ENCODE measurements at regions not wholly inside any gene's neighbourhood (a gene's known extent, or its start where the extent isn't known, plus 50 kb on each side); places are given as distances from the start of the nearest gene placed in this dataset.
A peak's percentile ranks its signal among the peaks of the same experiment; 100 is the strongest.

DNA sequence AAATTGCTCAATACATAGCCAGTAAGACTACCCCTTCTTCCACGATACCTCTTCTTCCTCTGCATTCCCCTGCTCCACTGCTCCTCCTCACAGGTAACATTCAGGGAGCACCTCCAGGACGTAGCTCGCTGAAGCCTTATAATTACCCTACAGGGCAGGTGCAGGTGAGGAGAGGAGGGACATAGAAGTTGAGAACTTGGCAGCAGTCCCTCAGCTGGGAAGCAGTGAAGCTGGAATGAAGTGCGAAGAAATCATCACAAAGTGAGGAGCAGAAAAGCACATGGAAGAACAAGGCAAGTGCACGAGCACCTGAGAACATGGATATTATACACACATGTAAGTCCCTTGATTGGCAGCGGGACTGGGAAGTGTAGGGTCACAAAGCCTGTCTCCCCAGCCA is 118.2 kb downstream of the HSD17B3 start:
- in situ Hi-C loops (cut with HindIII; ENCODE audit: low sequenced_read_pairs): no loop called here
- DNase-seq (ENCODE audit: low spot score): no peak

DNA sequence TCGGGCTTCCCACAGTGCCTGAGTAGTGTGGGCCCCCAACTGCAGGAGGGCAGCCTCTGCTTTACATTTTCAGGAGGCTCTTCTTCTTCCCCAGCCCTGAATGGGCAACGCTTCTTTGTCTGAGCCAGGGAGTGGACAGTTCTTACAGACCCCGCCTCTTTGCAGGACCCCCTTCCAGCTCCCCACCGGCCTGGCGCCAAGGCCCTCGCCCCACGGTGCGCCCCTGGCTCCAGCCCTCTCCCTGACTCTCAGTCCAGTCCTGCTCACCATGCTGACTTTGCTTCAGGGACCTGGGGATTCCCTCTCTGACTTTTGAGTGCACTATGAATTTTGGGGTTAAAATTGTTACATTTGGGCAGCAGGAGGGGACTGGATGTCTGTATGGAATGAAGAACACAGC is 123.8 kb downstream of the HSD17B3 start:
- in situ Hi-C loops (cut with HindIII; ENCODE audit: low sequenced_read_pairs): no loop called here

DNA sequence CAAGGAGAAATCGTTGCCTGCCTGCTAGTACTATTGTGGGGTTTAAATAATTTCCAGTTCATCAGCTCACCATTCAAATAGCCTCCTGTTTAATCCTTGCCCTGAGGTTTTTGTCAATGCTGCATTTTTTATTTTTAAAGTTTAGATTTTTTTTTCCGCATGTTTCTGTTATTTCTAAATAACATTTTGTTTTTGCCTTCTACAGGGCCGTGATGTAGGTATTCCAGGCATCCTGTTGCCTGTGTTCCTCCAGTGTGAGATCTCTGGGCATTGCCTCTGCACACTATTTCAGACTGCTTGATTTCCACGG is 124.3 kb downstream of the HSD17B3 start:
- DNase-seq (ENCODE audit: low spot score): no peak
- in situ Hi-C loops (cut with HindIII; ENCODE audit: low sequenced_read_pairs): no loop called here

More for the DNA sequence above, 123.8 kb downstream of the HSD17B3 start:
- no peak for DNase-seq (ENCODE audit: low spot score)

DNA sequence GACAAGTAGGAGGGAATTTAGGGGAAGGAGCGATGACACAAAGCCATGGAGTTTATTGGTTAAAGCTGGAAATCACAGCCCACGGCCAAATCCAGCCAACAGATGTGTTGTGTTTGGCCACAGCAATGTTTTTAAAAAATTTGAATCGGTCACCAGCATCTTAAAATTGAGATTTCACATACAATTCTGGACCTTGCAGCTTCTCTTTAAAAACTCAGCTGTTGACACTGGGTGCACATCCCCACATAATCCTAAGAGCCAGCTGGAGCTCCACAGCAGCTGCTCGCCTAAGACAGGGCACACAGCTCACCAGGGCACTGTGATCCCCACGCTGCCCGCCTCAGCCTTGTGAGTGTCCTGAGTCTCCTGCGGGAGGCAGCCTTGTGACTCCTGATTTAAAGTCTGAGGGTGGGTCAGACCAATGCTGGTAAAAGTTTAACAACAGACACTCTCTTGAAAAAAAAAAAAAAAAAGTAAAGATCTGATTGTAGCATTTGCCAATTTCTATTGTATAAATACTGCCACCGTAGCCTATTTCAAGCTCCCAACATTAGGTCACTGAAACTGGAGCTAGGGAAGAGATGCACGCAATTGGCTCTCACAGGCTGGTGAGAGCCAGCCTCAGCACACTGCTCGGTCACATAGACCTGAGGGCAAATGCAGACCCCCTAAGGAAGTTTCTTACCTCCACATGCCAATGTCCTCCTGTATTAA is 124.8 kb downstream of the HSD17B3 start:
- DNase-seq (ENCODE audit: low spot score): no peak
- in situ Hi-C loops (cut with HindIII; ENCODE audit: low sequenced_read_pairs): no loop called here

DNA sequence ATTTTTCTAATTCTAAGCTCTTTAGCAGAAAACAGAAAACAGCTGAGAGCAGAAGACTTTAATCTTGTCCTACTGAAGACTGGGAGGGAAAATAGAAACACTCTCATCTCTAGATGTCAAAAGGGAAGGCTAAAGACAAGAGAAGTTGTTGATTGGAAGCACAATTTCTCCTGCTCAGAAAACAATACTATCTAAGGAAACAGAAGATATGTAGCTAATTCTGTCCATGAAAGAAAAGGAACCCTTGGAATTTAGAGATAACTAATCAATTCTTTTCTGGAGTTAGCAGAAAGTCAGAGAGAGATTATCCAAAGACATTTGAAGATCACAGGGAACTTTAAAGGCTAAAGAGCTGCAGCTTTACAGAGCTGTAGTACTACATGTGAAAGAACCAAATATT is 126.2 kb downstream of the HSD17B3 start:
- DNase-seq (ENCODE audit: low spot score): no peak
- in situ Hi-C loops (cut with HindIII; ENCODE audit: low sequenced_read_pairs): no loop called here

DNA sequence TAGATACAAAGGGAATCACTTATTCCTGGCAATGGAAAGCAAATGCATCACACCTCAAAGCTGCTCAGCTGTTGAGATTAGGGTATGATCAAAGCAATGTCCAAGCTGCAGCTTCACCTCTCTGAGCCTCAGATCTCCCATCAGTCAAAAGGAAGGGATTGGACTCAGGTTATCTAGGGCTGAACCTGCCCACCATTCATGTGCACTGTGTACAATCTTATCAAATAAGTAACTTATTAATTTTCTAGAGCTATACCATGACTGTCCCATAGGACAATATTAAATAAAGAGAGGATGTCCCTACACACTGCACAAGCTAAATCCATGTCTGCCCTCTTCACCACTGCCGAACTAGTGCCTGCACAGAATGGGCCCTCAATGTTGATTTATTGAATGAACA is 127.0 kb downstream of the HSD17B3 start:
- no peak for DNase-seq (ENCODE audit: low spot score)
- in situ Hi-C loops (cut with HindIII; ENCODE audit: low sequenced_read_pairs): no loop called here

DNA sequence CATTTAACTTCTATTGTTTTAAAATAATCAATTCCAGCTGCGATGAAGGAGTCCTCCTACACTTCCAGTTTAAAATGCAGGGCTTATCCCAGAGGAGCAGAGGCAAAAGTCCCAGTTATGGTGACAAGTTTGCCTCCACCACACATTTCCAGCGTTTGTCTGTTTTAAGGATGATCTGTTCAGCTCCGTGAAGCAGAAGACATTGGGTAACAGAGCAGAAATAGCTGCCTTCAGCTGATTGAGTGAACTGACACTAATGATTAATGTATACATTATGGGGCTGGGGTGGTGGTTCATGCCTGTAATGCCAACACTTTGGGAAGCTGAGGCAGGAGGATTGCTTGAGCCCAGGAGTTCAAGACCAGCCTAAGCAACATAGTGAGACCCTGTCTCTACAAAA is 127.6 kb downstream of the HSD17B3 start:
- no peak for DNase-seq (ENCODE audit: low spot score)
- in situ Hi-C loops (cut with HindIII; ENCODE audit: low sequenced_read_pairs): no loop called here

DNA sequence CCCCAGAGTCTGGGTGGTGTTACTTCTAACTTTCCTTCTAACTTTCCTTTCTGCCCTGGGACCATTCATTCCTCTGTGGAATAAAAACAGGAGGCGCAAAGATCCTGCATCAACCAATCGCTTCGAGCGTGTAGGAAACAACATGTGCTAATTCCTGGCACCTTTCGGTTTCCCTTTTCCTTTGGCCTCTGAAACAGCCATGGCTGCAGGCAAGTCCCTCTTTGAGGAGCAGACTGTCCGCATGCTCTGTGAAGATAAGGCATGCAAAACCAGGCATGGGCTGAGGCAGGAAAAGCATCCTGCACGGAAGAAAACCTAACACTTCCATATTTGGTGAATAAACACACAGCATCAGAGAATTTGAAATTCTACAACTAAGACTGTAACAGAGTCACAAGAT is 128.3 kb downstream of the HSD17B3 start:
- DNase-seq (ENCODE audit: low spot score): no peak
- in situ Hi-C loops (cut with HindIII; ENCODE audit: low sequenced_read_pairs): no loop called here

DNA sequence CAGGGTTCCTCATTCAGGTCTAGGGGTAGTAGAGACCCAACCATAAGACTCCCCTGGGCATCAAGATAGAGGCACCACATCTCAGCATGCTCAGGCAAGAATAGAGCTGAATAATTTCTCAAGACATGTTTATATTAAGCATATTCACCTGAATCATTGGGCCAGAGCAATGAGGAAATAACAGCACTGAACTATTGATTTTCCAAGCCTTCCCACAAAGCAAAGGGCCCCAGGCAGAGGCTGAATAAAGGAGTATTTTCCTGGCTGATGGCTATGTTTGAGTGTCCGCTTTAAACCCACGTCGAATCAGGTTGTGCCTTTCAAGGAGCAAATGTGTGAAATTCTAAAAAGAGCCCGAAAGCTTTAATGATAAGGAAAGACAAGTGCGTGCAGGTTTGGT is 129.2 kb downstream of the HSD17B3 start:
- in situ Hi-C loops (cut with HindIII; ENCODE audit: low sequenced_read_pairs): no loop called here
- DNase-seq (ENCODE audit: low spot score): no peak

DNA sequence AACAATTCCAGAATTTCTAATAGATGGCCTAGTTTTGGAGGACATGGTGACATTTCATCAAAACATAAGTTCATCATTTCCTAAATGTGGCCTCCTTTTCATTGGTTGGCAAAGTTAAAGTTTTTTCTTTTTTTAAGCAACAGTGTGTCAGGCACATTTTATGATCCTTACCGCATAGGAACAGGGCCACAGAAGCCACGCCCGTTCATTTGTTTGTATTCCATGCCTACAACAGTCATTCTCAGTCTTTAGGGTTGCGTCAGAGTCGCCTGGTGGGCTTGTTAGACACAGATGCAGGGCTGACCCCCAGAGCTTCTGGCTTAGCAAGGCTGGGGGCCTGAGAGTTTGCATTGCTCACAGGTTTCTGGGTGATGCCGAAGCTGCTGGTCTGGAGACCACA is 130.2 kb downstream of the HSD17B3 start:
- DNase-seq (ENCODE audit: low spot score): no peak
- in situ Hi-C loops (cut with HindIII; ENCODE audit: low sequenced_read_pairs): no loop called here

DNA sequence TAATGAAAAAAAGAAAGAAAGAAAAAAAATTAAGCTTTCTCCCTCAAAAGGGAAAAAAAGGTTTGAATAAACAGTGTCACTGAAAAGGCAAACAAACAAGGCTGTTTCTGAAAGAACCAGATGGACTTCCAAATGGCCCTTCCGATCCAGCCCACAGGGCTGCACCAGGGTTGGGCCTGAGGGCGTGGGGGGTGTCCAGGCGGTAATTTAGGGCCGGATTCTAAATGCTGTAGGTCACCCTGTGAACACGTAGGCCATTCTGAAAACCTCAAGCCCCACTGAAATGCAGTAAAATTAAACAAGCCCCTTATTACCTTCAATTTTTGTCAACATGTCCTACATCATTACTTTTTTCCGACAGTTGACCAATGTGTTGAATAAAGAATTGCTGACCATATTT is 132.1 kb downstream of the HSD17B3 start:
- peak; percentile 67 for DNase-seq (ENCODE audit: low spot score)
- in situ Hi-C loops (cut with HindIII; ENCODE audit: low sequenced_read_pairs): no loop called here

DNA sequence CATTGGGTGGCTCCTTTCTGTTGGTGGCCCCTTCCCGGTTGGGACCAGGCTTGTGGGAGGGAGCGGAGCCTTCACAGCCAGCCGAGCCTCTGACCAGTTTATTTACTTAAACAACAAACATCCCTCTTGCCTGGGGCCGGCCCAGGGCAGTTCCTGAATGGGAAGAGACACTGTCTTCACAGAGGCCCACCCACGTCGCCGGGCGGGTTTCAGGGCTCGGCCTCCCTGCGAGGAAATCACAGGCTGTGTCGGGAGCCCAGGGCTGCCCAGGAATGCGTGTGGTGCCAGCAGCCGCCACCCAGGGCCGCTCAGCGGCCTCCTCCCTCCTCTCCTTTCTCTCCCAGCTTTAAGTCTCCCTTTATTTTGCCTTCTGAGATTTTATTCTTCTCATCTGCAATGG is 132.5 kb downstream of the HSD17B3 start:
- peak; percentile 54 for DNase-seq (ENCODE audit: low spot score)
- in situ Hi-C loops (cut with HindIII; ENCODE audit: low sequenced_read_pairs): no loop called here

DNA sequence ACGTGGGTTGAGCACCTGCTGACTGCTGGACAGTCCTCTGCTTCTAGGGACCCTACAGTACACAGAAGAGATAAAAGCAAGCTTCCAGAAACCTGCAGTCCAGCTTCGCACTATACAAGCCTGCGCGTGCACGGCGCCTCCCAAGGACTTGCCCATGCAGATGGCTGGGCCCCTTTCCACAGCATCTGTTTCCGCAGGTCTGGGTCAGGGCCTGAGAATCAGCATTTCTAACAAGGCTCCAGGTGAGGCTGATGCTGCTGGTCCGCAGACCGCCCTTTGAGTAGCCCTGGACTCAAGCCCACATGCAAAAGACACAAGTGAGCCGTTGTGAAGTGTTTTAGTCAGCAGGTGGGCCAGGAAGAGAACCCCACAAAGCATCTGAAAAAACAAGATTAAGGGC is 133.1 kb downstream of the HSD17B3 start:
- DNase-seq (ENCODE audit: low spot score): no peak
- in situ Hi-C loops (cut with HindIII; ENCODE audit: low sequenced_read_pairs): no loop called here

DNA sequence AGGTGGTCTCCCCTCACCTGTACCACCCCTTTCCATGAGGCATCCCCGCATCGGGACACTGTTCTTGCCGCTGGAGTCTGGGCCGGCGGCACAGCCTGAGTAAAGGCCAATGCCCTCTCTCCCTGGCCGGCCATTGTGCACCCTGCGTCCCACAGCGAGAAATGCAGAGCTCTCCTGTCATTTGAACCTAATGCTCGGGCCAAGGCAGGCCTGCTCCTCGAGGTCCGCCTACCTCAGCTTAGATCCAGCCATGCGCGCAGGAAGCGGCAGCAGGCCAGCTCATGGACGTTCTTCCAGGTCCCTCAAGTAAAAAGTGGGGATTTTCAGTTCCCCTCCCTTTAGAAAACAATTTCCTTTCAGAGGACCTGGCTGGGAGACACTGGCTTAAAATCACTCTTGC is 135.0 kb downstream of the HSD17B3 start:
- no peak for DNase-seq (ENCODE audit: low spot score)
- in situ Hi-C loops (cut with HindIII; ENCODE audit: low sequenced_read_pairs): no loop called here

DNA sequence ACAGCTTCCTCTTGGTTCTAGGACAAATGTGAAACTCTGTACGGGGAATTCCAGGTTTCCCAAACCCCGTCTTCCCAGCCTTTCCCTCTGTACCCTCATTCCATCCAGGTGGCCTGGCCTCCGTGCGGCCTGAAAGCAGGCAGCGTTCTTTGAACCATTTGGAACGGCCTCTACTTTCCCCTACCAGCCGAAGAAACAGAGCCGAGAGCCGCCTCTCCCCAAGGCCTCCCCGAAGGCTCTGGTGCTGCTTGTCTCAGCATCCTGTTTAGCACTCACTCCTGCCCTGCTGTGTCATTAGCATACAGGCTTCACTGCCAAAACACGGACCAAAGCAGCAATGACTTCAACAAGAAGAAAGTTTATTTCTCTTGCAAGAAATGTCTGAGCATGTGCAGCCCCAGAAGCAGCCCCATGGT is 137.7 kb downstream of the HSD17B3 start:
- no peak for DNase-seq (ENCODE audit: low spot score)
- in situ Hi-C loops (cut with HindIII; ENCODE audit: low sequenced_read_pairs): no loop called here

DNA sequence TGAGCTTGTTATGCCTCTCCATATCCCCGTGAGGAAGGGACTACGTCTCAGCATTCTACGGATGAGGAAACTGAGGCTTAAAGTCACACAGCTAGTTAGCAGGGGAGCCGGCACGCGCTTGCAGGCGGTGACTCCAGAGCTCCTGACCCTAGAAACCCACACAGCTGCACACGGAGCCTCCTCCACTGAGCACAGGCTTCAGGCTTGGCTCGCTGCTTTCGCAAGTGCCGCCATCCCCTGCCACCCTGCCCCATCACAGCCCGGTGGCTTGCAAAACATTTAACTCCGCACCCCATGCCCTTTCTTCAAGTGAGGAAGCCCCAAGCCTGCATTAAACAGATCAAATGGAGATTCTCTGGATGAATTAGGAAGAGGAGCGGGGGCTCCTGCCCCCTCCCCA is 138.3 kb downstream of the HSD17B3 start:
- in situ Hi-C loops (cut with HindIII; ENCODE audit: low sequenced_read_pairs): no loop called here
- DNase-seq (ENCODE audit: low spot score): no peak

DNA sequence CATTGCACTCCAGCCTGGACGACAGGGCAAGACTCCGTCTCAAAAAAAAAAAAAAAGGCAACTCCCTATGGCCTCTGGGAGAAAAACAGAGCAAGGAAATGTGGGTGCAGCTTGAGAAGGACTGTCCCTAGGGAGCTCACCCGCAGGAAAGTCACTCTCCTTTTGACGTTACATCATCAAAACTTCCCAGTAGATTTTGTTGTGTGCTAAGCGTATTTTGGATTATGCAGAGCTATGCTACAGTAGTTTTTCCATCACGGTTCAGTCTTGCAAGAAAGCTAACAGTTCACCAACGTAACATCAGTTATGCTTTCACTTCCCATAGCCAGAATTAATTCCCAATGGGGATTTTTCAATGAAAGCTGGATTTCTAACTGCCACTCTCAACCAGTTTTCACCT is 138.8 kb downstream of the HSD17B3 start:
- no peak for DNase-seq (ENCODE audit: low spot score)

DNA sequence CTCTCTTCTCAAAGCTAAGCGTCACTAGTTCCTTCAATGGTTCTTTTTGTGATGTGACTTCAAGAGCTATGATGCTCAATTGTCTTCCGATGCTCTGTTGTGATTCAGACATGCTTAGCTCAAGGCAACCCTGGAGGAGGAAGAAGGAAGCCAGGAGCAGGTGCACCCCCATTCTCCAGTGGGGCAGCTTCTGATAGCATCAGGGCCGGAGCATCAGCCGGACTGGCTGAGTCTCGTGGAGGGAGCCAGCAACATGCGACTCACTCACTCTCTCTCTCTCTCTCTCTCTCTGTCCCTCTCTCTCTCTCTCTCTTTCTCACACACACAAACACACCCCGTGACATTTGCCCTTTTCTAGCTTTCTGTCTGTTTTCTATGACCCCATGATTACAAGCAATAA is 140.2 kb downstream of the HSD17B3 start:
- DNase-seq (ENCODE audit: low spot score): no peak

More for the DNA sequence above, 138.8 kb downstream of the HSD17B3 start:
- in situ Hi-C loops (cut with HindIII; ENCODE audit: low sequenced_read_pairs): no loop called here

DNA sequence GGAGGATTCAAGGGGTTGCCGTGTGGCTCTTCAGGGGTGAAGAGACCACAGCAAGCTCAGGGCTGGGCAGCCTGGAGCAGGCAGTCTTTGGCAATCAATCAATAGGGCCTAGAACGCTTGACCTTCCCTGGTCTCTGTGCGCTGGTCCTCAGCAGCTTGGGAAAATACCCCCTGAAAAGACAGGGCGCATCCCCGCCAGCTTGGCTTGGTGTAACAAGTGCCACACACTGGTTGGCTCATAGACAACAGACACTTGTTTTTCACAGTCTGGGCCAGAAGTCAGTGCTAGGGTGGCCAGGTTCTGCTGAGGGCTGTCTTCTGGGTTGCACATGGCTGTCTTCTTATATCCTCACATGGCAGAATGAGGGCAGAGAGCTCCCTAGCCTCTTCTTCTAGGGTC is 141.1 kb downstream of the HSD17B3 start:
- no peak for DNase-seq (ENCODE audit: low spot score)
- in situ Hi-C loops (cut with HindIII; ENCODE audit: low sequenced_read_pairs): no loop called here

More for the DNA sequence above, 140.2 kb downstream of the HSD17B3 start:
- in situ Hi-C loops (cut with HindIII; ENCODE audit: low sequenced_read_pairs): no loop called here

DNA sequence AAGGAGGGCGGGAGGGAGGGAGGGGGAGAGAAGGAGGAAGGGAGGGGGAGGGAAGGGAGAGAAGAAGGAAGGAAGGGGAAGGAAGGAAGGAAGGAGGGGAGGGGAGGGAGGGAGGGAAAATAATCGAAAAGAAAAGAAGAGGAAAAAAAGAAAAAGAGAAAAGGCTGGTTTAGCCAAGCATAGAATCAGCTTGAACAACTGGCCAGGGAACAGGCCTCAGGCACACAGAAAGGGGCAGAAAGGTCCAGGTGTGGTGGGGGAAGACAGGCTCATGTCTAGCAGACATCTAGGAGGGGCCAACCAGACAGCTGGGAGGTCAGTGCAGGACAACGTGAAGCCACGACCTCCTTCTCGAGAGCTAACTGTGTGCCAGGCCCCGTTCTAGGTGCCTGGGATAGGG is 141.8 kb downstream of the HSD17B3 start:
- in situ Hi-C loops (cut with HindIII; ENCODE audit: low sequenced_read_pairs): no loop called here

DNA sequence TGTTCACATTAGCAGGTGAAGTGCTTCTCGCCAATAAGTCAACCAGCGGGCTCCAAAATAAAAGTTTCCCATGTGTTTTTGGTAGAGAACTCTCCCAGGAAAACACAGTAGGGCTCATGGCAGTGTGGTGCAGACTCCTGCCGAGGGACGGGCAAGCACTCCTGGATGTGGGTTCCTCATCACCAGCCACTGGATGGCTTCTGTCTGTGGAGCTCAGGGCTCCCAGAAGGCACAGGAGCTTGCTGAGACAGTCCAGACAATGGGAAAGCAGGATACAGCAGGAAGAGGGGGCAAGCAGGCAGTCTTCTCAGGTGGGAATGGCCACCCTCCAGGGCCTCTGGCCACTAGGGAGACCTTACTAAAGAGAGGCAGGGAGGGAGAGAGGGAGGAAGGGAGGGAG is 142.4 kb downstream of the HSD17B3 start:
- no peak for DNase-seq (ENCODE audit: low spot score)
- in situ Hi-C loops (cut with HindIII; ENCODE audit: low sequenced_read_pairs): no loop called here

More for the DNA sequence above, 141.8 kb downstream of the HSD17B3 start:
- DNase-seq (ENCODE audit: low spot score): no peak

All from G401 (cell line).